Common myeloid progenitor, CD34-positive (primary cell): ENCODE measurements at regions not wholly inside any gene's neighbourhood (a gene's known extent, or its start where the extent isn't known, plus 50 kb on each side); places are given as distances from the start of the nearest gene placed in this dataset.

Source experiments
- CTCF ChIA-PET: fragments of 350-600 bp; sonication (Branson Sonifier 250); formaldehyde crosslinking; loops from one replicate; lab custom pipeline; 2021; ENCODE audit warnings: antibody characterized with exemption; lab: Charles Lee
- POLR2A ChIA-PET: fragments of 350-600 bp; sonication (Branson Sonifier 250); formaldehyde crosslinking; loops from one replicate; lab custom pipeline; 2021; ENCODE audit warnings: antibody characterized with exemption; lab: Charles Lee
- DNase-seq, 3 donors: peaks; one replicate each; pipeline versions ENCODE4 v3.0.0 to v3.0.0-alpha.2; 2013
- H3K27ac ChIP-seq, 2 experiments: 1 replicate in 1 of 2; 2 replicates in 1 of 2; pipeline ENCODE4 v1.7.0; 2013; ENCODE audit warnings: inconsistent platforms in 2 of 2, low read length in 2 of 2, mild to moderate bottlenecking in 2 of 2, low read depth in 1 of 2, moderate library complexity in 1 of 2; ENCODE audit not compliant: severe bottlenecking in 2 of 2, insufficient read depth in 1 of 2, poor library complexity in 1 of 2
- H3K27me3 ChIP-seq, 5 experiments: replicated peaks in 2 of 5; 1 replicate in 3 of 5; 2 replicates in 2 of 5; pipeline versions ENCODE4 v1.6.1 to v1.7.0; 2013; ENCODE audit warnings: low read length in 4 of 5, mild to moderate bottlenecking in 2 of 5, moderate library complexity in 2 of 5, inconsistent platforms in 1 of 5; ENCODE audit not compliant: insufficient read depth in 5 of 5, control insufficient read depth in 4 of 5
- H3K36me3 ChIP-seq, 4 experiments: 1 replicate in 2 of 4; 2 replicates in 2 of 4; pipeline versions ENCODE4 v1.6.1 to v1.7.0; 2013; ENCODE audit warnings: low read length in 3 of 4, control low read depth in 1 of 4, mild to moderate bottlenecking in 1 of 4; ENCODE audit not compliant: control insufficient read depth in 4 of 4, insufficient read depth in 4 of 4
- H3K4me1 ChIP-seq, 4 experiments: 1 replicate in 3 of 4; 2 replicates in 1 of 4; pipeline versions ENCODE4 v1.6.1 to v1.7.1; 2013; ENCODE audit warnings: low read length in 3 of 4, mild to moderate bottlenecking in 3 of 4, control low read depth in 1 of 4, inconsistent platforms in 1 of 4, moderate library complexity in 1 of 4; ENCODE audit not compliant: control insufficient read depth in 4 of 4, insufficient read depth in 4 of 4; ENCODE audit errors: control extremely low read depth in 1 of 4
- H3K4me3 ChIP-seq, 7 experiments: 1 replicate in 4 of 7; 2 replicates in 3 of 7; pipeline versions ENCODE4 v1.5.1 to v1.7.0; 2013; ENCODE audit warnings: mild to moderate bottlenecking in 7 of 7, low read length in 6 of 7, moderate library complexity in 6 of 7, inconsistent platforms in 2 of 7, low read depth in 2 of 7, control low read depth in 1 of 7; ENCODE audit not compliant: insufficient read depth in 4 of 7, control insufficient read depth in 1 of 7; ENCODE audit errors: extremely low read depth in 1 of 7
- H3K9me3 ChIP-seq, 5 experiments: 1 replicate in 4 of 5; 2 replicates in 1 of 5; pipeline versions ENCODE4 v1.6.1 to v1.7.1; 2013; ENCODE audit warnings: low read length in 4 of 5, mild to moderate bottlenecking in 2 of 5, inconsistent platforms in 1 of 5, low read depth in 1 of 5, moderate library complexity in 1 of 5; ENCODE audit not compliant: control insufficient read depth in 4 of 5, insufficient read depth in 2 of 5; ENCODE audit errors: control extremely low read depth in 1 of 5
- WGBS: methylation state at CpG from one replicate; pipeline ENCODE4 v1.1.5; 2013; ENCODE audit not compliant: insufficient coverage; 5-methylcytosine and 5-hydroxymethylcytosine counted together

DNA sequence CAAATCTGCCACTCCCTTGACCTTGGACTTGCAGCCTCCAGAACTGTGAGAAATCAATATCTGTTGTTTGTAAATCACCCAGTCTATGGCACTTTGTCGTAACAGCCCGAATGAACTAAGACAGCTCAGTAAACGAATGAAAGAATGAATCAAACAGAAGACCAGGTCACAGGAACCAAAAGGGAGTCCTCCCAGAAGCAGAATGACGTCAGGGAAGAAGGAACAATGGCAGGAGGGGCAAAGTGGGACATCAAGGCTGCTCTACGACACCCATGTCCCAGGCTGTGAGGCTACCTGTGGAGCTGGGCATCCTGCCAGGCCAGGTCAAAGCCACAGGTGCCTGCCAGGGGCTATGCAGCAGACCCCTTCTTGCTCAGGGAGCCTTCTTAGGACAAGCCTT is 267.2 kb upstream of the PFKP start:
- H3K27ac ChIP-seq = no peak overlapping the region
- ChIA-PET CTCF (no interaction called here), POLR2A (no interaction called here)
- peaks cover 0 to 2% (median 0%) of the 10 kb centered on the region in 5 experiments for H3K9me3 ChIP-seq
- H3K4me1 ChIP-seq = no peaks in the 10 kb centered on the region
- no peaks in the 10 kb centered on the region for H3K27me3 ChIP-seq
- 96% methylated on average over 5 of the region's 5 CpGs for WGBS
- no peak overlapping the region for H3K4me3 ChIP-seq
- H3K36me3 ChIP-seq = no peaks in the 10 kb centered on the region
- no peak for DNase-seq

DNA sequence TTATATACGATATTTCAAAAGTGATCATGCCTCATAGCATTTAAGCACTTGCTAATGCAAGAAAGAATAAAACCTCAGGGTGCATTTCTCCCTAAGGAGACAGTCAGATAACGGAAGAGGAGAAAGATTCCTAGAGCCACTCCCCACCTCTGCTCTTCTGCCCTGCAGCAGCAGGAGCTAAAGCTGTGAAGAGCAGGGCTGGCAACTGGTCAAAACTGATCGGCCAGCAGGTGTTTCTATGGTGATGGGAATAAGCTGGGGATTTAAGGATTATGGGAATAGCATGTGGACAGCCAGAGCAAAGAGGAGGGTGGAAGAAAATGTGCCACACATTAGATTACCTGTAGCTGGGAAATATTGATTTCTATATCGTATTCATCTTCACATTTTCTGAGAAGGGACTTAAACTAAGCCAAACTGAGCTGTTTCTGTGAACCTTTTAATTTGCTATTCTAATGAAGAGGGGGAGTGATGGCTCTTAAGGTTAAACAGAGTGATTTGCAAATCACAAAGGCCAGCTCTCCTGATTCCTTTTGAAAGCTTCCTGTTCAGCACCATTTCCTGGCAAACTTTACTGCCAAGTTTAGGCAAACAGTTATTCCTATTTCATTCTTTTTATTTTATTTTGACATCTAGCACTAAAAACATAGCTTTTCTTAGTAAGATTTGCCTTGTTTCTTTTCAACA is 268.9 kb upstream of the PFKP start:
- CTCF ChIA-PET = no interaction called here
- 64% methylated on average over 2 of the region's 4 CpGs for WGBS

DNA sequence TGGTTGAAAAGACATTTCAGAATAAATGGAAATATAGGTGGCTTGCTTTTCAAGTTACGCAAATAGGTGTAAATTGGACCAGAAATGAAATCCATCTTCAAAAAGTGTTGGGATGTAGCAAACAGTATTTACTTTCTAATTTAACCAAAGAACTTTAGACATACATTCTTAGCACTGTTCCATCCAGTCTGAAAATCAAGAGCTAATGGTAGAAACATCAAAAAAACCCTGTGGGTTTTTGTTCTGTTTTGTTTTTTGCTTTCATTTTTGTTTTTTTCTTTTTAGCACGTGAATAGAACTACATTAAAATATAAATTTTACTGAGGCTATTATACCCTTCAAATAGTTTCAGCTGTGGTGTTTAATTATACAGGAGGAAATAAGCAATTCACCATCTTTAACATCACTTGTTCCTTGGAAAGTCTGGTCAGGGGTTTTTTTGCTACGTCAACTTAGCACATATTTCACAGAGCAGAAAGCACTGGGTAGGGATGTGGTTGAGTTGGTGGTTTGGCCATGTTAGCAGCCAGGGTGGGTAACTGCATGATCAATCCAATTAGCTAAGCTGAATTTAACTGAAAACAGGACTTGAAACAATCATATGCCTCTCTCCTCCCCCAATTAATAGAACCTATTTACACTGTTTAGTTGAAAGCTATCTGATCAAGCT is 275.4 kb upstream of the PFKP start:
- DNase-seq = peak; percentile 41 to 60 (median 52)
- no peaks in the 10 kb centered on the region for H3K36me3 ChIP-seq
- H3K27me3 ChIP-seq = no peaks in the 10 kb centered on the region
- WGBS = no CpG with 5 or more reads among the region's 3 CpGs
- no peaks in the 10 kb centered on the region for H3K4me1 ChIP-seq
- no peak overlapping the region for H3K4me3 ChIP-seq
- ChIA-PET POLR2A (no interaction called here), CTCF (no interaction called here)
- no peak overlapping the region for H3K27ac ChIP-seq
- peaks cover 0 to 3% (median 2%) of the 10 kb centered on the region in 5 experiments for H3K9me3 ChIP-seq

More for the DNA sequence above, 268.9 kb upstream of the PFKP start:
- DNase-seq = no peak
- Histone ChIP-seq H3K36me3 (no peaks in the 10 kb centered on the region), H3K9me3 (peaks cover 0 to 2% (median 1%) of the 10 kb centered on the region in 5 experiments), H3K4me3 (no peak overlapping the region), H3K27ac (no peak overlapping the region), H3K4me1 (no peaks in the 10 kb centered on the region), H3K27me3 (no peaks in the 10 kb centered on the region)
- POLR2A ChIA-PET = interaction anchor here (0.6 kb wide), 1 partner anchor 29 kb away, joined by 3 read pairs; no protein-coding TSS in a partner anchor

- DNase-seq = no peak
Measured at GRCh38 chr10:2790396-2791188, 276.8 kb upstream of the PFKP start.

DNA sequence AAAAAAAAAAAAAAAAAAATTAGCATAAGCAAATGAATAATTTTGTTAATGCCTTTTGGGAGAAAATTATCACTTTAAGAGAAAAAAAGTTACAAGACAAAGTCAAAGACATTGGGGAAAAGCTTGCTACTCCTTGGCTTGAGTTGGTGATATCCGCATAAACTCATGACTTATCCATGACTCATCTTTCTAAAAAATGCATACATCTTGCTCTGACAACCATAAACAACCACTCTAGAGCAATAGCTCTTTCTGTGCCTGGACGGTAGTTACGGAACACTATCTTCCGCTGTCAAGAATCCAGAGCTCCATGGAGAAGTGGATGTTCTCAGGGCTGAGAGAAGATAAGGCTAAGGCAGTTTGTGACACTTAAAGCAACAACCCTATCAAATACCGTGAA is 281.1 kb upstream of the PFKP start:
- Histone ChIP-seq H3K9me3 (no peaks in the 10 kb centered on the region), H3K4me1 (no peaks in the 10 kb centered on the region), H3K4me3 (no peak overlapping the region), H3K36me3 (no peaks in the 10 kb centered on the region), H3K27ac (no peak overlapping the region), H3K27me3 (peaks cover 0 to 3% (median 0%) of the 10 kb centered on the region in 5 experiments)
- POLR2A ChIA-PET = no interaction called here
- WGBS = 86% methylated on average over 2 of the region's 5 CpGs
- CTCF ChIA-PET = no interaction called here
- DNase-seq = no peak

More at GRCh38 chr10:2790396-2791188, 276.8 kb upstream of the PFKP start:
- Histone ChIP-seq H3K4me1 (no peaks in the 10 kb centered on the region), H3K27ac (no peak overlapping the region), H3K9me3 (peaks cover 0 to 3% (median 0%) of the 10 kb centered on the region in 5 experiments), H3K4me3 (no peak overlapping the region), H3K27me3 (no peaks in the 10 kb centered on the region), H3K36me3 (no peaks in the 10 kb centered on the region)
- ChIA-PET CTCF (no interaction called here), POLR2A (no interaction called here)
- 91% methylated on average over 14 of the region's 15 CpGs for WGBS

- Histone ChIP-seq H3K4me3 (no peak overlapping the region), H3K27me3 (peaks cover 0 to 3% (median 0%) of the 10 kb centered on the region in 5 experiments), H3K36me3 (no peaks in the 10 kb centered on the region), H3K9me3 (peaks cover 0 to 3% (median 0%) of the 10 kb centered on the region in 5 experiments), H3K4me1 (no peaks in the 10 kb centered on the region), H3K27ac (no peak overlapping the region)
- POLR2A ChIA-PET = no interaction called here
- WGBS = 96% methylated on average over 5 of the region's 7 CpGs
- no peak for DNase-seq
- CTCF ChIA-PET = no interaction called here
Measured at GRCh38 chr10:2784766-2785165, 282.6 kb upstream of the PFKP start.
